Esophagus muscularis mucosa (tissue), 4 donors: ENCODE measurements at regions not wholly inside any gene's neighbourhood (a gene's known extent, or its start where the extent isn't known, plus 50 kb on each side); places are given as distances from the start of the nearest gene placed in this dataset.

ENCODE experiments used
- EP300 ChIP-seq: sonication (generic); formaldehyde crosslinking; IDR thresholded peaks from one replicate; pipeline ENCODE4 v1.6.1; 2017; ENCODE audit warnings: antibody characterized with exemption
- POLR2AphosphoS5 ChIP-seq, 2 donors: sonication (generic); formaldehyde crosslinking; IDR thresholded peaks; one replicate each; pipeline ENCODE4 v1.6.1; 2017; ENCODE audit warnings: antibody characterized with exemption in 2 of 2
- TF ChIP-seq, protein P1 (sequence below), 3 experiments: fragments of 200-600 bp in 2 of 3; fragments of 450-650 bp in 1 of 3; sonication (generic) in 2 of 3; IDR thresholded peaks; one replicate each; pipeline ENCODE4 v1.5.1; 2017 to 2019; ENCODE audit warnings: antibody characterized with exemption in 3 of 3, mild to moderate bottlenecking in 2 of 3, moderate library complexity in 1 of 3

- TF ChIP-seq, protein P1, sequence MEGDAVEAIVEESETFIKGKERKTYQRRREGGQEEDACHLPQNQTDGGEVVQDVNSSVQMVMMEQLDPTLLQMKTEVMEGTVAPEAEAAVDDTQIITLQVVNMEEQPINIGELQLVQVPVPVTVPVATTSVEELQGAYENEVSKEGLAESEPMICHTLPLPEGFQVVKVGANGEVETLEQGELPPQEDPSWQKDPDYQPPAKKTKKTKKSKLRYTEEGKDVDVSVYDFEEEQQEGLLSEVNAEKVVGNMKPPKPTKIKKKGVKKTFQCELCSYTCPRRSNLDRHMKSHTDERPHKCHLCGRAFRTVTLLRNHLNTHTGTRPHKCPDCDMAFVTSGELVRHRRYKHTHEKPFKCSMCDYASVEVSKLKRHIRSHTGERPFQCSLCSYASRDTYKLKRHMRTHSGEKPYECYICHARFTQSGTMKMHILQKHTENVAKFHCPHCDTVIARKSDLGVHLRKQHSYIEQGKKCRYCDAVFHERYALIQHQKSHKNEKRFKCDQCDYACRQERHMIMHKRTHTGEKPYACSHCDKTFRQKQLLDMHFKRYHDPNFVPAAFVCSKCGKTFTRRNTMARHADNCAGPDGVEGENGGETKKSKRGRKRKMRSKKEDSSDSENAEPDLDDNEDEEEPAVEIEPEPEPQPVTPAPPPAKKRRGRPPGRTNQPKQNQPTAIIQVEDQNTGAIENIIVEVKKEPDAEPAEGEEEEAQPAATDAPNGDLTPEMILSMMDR (IDR thresholded peaks at IDR 0.05): no peak
- no peak for TF ChIP-seq EP300
- TF ChIP-seq POLR2AphosphoS5 (IDR thresholded peaks at IDR 0.05): no peak
Measured at GRCh38 chr5:117204926-117205869, 630.6 kb upstream of the SEMA6A start.
